Lower leg skin (tissue), 3 donors: ENCODE measurements at regions not wholly inside any gene's neighbourhood (a gene's known extent, or its start where the extent isn't known, plus 50 kb on each side); places are given as distances from the start of the nearest gene placed in this dataset.

Experiments
- CTCF ChIP-seq, 3 donors: fragments of 450-650 bp; IDR thresholded peaks; one replicate each; pipeline ENCODE4 v1.5.1; 2016; ENCODE audit warnings: antibody characterized with exemption in 3 of 3, mild to moderate bottlenecking in 3 of 3, moderate library complexity in 2 of 3
- POLR2A ChIP-seq, 2 donors: fragments of 450-650 bp; IDR thresholded peaks; one replicate each; pipeline ENCODE4 v1.6.1; 2016 to 2017; ENCODE audit warnings: antibody characterized with exemption in 2 of 2, mild to moderate bottlenecking in 1 of 2, moderate library complexity in 1 of 2

GRCh38 chr7:119283353-119283752 is 989.6 kb upstream of the KCND2 start:
- TF ChIP-seq CTCF (IDR thresholded peaks at IDR 0.05) = no peak
- no peak for TF ChIP-seq POLR2A (IDR thresholded peaks at IDR 0.05)
